ENCODE measurements at regions not wholly inside any gene's neighbourhood (a gene's known extent, or its start where the extent isn't known, plus 50 kb on each side); places are given as distances from the start of the nearest gene placed in this dataset.

DNA sequence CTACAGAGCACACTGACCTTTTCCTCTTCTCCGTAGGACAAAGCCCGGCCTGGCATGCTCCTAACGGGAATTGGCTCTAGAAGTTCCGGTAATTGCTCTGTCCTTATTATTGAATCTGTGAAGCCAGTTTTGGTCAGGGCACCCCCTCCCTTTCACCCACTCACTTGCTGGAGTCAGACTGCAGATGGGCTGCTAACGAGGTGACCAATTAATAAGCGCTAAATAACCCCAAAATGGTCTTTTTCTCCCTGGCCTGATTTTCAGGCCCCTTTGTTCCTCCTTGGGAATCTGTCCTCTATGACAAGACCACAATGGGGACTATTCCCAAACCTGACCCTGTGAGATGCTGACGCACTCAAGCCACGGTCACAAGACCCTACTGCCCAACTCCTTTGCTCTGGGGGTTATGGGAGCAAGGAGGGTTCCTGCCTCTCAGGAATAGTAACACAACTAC lies 610.0 kb upstream of the CADM1 start:
- TF ChIP-seq, protein P1, sequence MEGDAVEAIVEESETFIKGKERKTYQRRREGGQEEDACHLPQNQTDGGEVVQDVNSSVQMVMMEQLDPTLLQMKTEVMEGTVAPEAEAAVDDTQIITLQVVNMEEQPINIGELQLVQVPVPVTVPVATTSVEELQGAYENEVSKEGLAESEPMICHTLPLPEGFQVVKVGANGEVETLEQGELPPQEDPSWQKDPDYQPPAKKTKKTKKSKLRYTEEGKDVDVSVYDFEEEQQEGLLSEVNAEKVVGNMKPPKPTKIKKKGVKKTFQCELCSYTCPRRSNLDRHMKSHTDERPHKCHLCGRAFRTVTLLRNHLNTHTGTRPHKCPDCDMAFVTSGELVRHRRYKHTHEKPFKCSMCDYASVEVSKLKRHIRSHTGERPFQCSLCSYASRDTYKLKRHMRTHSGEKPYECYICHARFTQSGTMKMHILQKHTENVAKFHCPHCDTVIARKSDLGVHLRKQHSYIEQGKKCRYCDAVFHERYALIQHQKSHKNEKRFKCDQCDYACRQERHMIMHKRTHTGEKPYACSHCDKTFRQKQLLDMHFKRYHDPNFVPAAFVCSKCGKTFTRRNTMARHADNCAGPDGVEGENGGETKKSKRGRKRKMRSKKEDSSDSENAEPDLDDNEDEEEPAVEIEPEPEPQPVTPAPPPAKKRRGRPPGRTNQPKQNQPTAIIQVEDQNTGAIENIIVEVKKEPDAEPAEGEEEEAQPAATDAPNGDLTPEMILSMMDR (IDR thresholded peaks at IDR 0.05), result no peak
- no peak for TF ChIP-seq POLR2AphosphoS5 (IDR thresholded peaks at IDR 0.05)
